Jurkat, Clone E6-1 (cell line): ENCODE measurements at regions not wholly inside any gene's neighbourhood (a gene's known extent, or its start where the extent isn't known, plus 50 kb on each side); places are given as distances from the start of the nearest gene placed in this dataset.

Experiments used
- DNase-seq: peaks from one replicate; pipeline ENCODE4 v3.0.0-alpha.2; 2011; ENCODE audit warnings: low read depth, low spot score
- H3K4me3 ChIP-seq: 2 replicates; pipeline ENCODE4 v1.5.1; 2011; ENCODE audit warnings: mild to moderate bottlenecking, low read length, control low read depth, moderate library complexity

GRCh38 chr11:119880143-119880542 lies 151.1 kb upstream of the NECTIN1 start:
- DNase-seq = no peak
- no peak overlapping the region for H3K4me3 ChIP-seq

GRCh38 chr11:119878990-119879389 lies 150.0 kb upstream of the NECTIN1 start:
- DNase-seq = no peak

GRCh38 chr11:119876841-119877240 lies 147.8 kb upstream of the NECTIN1 start:
- no peak for DNase-seq

More at GRCh38 chr11:119878990-119879389, 150.0 kb upstream of the NECTIN1 start:
- no peak overlapping the region for H3K4me3 ChIP-seq

GRCh38 chr11:119875841-119876600 lies 147.0 kb upstream of the NECTIN1 start:
- H3K4me3 ChIP-seq = no peak overlapping the region
- no peak for DNase-seq

More at GRCh38 chr11:119876841-119877240, 147.8 kb upstream of the NECTIN1 start:
- no peak overlapping the region for H3K4me3 ChIP-seq

GRCh38 chr11:119874660-119875238 lies 145.7 kb upstream of the NECTIN1 start:
- no peak for DNase-seq
- H3K4me3 ChIP-seq = no peak overlapping the region

GRCh38 chr11:119873761-119874421 lies 144.9 kb upstream of the NECTIN1 start:
- DNase-seq = no peak
- no peak overlapping the region for H3K4me3 ChIP-seq

GRCh38 chr11:119872611-119873310 lies 143.8 kb upstream of the NECTIN1 start:
- DNase-seq = no peak
- no peak overlapping the region for H3K4me3 ChIP-seq

GRCh38 chr11:119865661-119866156 lies 136.7 kb upstream of the NECTIN1 start:
- DNase-seq = no peak
- no peak overlapping the region for H3K4me3 ChIP-seq

- no peak overlapping the region for H3K4me3 ChIP-seq
These were observed 135.8 kb upstream of the NECTIN1 start for GRCh38 chr11:119864836-119865235.

GRCh38 chr11:119863851-119864601 lies 135.0 kb upstream of the NECTIN1 start:
- H3K4me3 ChIP-seq = no peak overlapping the region
- DNase-seq = no peak

More at GRCh38 chr11:119864836-119865235, 135.8 kb upstream of the NECTIN1 start:
- DNase-seq = no peak

- DNase-seq = no peak
- no peak overlapping the region for H3K4me3 ChIP-seq
These were observed 134.2 kb upstream of the NECTIN1 start for GRCh38 chr11:119863236-119863635.

- DNase-seq = no peak
- no peak overlapping the region for H3K4me3 ChIP-seq
These were observed 132.2 kb upstream of the NECTIN1 start for GRCh38 chr11:119861160-119861559.

- no peak for DNase-seq
- no peak overlapping the region for H3K4me3 ChIP-seq
These were observed 131.6 kb upstream of the NECTIN1 start for GRCh38 chr11:119860561-119861094.

GRCh38 chr11:119859684-119860083 lies 130.7 kb upstream of the NECTIN1 start:
- no peak for DNase-seq
- H3K4me3 ChIP-seq = no peak overlapping the region

GRCh38 chr11:119858288-119858687 lies 129.3 kb upstream of the NECTIN1 start:
- DNase-seq = no peak
- H3K4me3 ChIP-seq = no peak overlapping the region

- no peak for DNase-seq
- H3K4me3 ChIP-seq = no peak overlapping the region
These were observed 127.9 kb upstream of the NECTIN1 start for GRCh38 chr11:119856681-119857485.

GRCh38 chr11:119855066-119855465 lies 126.1 kb upstream of the NECTIN1 start:
- H3K4me3 ChIP-seq = no peak overlapping the region
- no peak for DNase-seq

- no peak for DNase-seq
- no peak overlapping the region for H3K4me3 ChIP-seq
These were observed 125.5 kb upstream of the NECTIN1 start for GRCh38 chr11:119854521-119854920.
